Stimulated activated CD8-positive, alpha-beta memory T cell treated with anti-CD3 and anti-CD28 coated beads, Interleukin-12 subunit alpha, Interleukin-12 subunit beta, amount 100 ng/mL, for 1 hour (primary cell): ENCODE measurements at regions not wholly inside any gene's neighbourhood (a gene's known extent, or its start where the extent isn't known, plus 50 kb on each side); places are given as distances from the start of the nearest gene placed in this dataset.
"Not testable (repeated sequence)": the region's sequence is repeated elsewhere in the genome, so short reads cannot be mapped to it uniquely, and the experiment has no call there.

Source experiments
- DNase-seq: peaks from one replicate; pipeline ENCODE4 v3.0.0-alpha.2; 2020; ENCODE audit warnings: low read depth

DNA sequence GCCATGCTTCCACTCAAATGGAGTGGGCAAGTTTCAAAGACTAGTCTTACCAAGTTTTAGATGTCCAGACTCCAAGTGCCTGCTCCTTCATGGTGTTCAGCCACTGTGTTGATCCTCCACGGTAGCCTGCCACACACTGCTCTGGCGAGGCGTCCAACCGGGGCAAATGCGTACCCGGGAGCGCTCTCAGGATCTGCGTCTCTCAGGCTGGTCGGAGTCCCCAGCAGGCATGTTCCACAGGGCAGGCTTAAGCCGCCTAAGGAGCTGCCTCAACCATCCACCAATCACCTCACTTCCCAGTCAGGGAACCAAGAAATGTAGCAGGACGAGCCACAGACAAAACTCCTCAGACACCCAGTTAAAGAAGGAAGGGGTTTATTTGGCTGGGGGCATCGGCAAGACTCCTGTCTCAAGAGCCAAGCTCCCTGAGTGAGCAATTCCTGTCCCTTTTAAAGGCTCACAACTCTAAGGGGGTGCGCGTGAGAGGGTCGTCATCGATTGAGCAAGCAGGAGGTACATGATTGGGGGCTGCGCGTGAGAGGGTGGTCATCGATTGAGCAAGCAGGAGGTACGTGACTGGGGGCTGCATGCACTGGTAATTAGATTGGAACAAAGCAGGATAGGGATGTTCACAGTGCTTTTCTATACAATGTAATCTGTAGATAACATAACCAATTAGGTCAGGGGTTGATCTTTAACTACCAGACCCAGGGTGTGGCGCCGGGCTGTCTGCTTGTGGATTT, 816.2 kb downstream of the TRIB2 start:
- DNase-seq: not testable (repeated sequence)

GRCh38 chr2:13533524-13533922, 816.8 kb downstream of the TRIB2 start:
- DNase-seq: no peak

DNA sequence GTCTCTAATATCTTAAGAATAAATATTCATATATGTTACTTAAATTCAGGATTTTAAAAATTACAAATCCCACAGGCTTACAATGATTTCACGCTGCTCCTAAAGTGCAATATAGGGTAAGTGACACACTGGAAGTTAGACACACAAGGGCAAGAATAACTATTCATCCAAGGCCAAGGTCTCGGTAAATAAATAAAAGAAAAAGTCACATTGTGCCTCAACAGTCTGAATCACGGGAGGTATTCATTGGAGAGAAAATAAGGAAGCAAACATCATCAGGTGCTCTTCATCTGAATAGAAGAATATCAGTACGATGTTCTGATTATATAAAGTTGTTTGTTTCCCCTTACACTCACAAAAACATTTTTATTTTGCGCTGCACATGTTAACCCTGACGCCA, 820.2 kb downstream of the TRIB2 start:
- DNase-seq: no peak

- DNase-seq: no peak
Measured at GRCh38 chr2:13537771-13538349, 821.1 kb downstream of the TRIB2 start.

- no peak for DNase-seq
Measured at GRCh38 chr2:13539296-13539695, 822.6 kb downstream of the TRIB2 start.

- DNase-seq: no peak
Measured at GRCh38 chr2:13542061-13542460, 825.3 kb downstream of the TRIB2 start.

DNA sequence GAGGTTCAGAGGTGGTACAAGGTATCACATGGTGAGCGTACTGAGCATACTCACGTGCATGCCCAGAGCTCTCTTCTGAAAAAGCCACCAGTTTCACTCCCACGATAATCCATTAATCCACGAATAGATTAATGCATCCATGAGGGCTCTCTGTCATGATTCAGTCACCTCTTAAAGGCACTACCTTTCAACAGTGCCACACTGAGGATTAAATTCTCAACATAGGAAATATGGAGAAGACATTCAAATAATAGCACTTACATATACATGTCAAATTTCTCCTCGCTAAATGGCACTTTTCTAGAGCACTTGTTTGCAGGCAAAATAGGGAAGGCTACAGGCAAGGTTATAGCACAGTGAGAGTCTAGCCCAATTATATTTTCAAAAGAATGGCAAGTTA, 825.9 kb downstream of the TRIB2 start:
- no peak for DNase-seq

DNA sequence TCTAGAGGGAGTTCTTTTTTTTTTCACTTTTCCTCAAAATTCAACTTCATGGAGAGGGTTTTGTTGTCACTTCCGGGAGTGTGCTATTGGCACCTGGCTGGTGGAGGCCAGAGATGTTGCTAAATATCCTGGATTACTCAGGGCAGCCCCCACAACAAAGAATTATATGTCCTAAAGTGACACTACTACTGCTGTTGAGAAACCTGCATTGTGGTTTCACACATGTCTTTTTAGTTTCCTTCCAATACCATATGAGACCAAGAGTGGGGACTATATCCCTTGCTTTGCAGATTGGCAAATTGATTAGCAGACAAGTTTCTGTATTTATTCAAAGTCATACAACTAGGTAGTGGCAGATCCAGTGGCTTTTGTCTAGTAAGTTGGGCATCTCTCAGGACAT, 826.8 kb downstream of the TRIB2 start:
- DNase-seq: no peak

DNA sequence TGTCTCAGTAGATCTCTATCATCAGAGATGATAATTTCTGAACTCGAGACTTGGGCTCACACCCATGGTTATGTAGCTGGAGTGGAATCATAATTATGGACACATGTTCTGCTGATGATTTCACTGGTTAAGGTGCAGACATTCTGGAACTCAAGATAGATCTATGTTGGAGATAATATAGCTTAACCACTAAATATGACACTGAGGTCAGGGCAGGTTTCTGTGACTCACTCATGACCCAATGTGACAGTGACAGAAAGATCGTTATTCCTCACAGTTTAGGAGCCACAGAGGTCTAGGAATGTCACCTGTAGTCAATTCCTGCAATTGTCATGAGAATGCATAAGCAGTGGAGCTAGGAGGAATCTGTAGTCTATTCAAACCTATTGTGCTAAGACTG, 828.6 kb downstream of the TRIB2 start:
- no peak for DNase-seq

- no peak for DNase-seq
Measured at GRCh38 chr2:13546131-13546530, 829.4 kb downstream of the TRIB2 start.

DNA sequence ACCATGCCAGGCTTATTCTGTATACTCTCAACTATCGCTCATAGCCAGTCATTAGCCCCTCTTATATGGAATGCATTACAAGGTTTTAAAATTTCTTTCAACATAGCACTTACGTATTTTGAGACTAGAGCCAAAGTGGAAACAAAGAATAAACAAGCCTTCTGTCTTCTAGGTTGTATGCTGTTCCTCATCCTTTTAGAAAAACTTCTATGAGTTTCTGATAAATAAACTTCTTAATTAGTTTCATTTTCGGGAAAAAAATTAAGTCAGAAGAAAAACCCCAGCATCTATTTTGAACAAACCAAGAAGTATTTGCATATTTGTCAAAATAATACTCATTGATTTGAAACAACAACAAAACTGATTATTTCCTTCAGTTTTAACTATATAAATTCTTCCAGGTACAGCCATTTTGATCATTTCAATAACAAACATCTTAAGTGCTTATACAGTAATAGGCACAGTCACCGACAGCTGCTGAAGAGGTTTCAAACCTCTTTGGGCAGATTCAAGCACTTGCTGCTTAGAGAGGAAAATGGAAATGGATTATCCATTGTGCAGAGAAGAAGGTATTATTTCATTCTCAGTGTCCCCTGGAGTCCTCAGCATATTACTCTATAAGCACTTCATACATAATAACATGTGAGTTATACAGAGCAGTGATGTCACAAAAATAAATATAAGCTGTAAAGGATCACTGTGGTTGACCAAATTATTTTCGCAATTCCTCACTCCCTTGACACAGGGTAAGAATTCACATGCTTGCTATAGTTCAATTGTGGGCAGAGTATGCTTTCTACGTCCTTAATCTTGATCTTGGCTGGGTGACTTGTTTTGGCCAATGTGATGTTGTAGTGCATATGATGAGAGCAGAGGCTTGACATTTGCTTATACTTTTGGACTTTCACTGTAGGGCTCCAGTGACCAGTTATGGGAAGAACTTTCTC, 833.8 kb downstream of the TRIB2 start:
- DNase-seq: no peak

GRCh38 chr2:13558368-13558767, 841.6 kb downstream of the TRIB2 start:
- DNase-seq: no peak

DNA sequence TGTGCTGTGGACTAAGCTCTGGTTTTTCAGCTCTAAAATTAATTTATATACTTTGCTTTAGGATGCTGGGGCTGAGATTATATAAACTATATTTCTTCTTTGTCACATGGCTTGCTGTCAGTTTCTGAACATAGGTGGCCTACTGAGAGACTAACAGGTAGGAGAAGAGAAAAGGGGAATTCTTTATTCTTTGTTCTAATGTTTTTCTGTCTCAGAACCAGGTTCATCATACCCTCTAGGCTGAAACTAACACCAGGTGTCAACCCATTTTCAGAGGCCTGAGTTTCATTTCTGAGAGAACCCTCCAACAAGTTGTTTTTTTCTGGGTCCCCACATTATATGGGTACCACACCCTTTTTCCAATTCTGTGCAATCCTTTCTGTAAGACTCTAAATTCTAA, 843.6 kb downstream of the TRIB2 start:
- DNase-seq: no peak

- DNase-seq: no peak
Measured at GRCh38 chr2:13572466-13572865, 855.7 kb downstream of the TRIB2 start.

DNA sequence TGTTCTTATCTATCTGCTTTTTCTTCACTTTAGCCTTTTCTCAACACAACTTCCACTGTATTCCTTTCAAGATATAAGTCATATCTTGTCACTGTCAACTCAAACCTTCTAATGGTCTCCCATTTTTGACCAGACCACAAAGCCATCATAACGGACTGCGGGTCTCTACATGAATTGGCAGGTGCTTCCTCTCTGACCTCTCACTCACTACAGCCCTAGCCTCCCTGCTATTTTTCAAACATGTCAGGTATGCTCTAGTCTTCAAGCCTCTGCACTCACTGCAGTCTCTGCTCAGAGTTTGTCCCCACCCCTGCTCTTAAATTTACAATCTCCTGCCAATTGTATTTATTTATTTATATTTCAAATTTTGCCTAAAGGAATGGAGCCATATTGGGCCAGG, 858.1 kb downstream of the TRIB2 start:
- DNase-seq: no peak

- DNase-seq: no peak
Measured at GRCh38 chr2:13576406-13577036, 859.8 kb downstream of the TRIB2 start.

- DNase-seq: no peak
Measured at GRCh38 chr2:13578547-13578946, 861.8 kb downstream of the TRIB2 start.

DNA sequence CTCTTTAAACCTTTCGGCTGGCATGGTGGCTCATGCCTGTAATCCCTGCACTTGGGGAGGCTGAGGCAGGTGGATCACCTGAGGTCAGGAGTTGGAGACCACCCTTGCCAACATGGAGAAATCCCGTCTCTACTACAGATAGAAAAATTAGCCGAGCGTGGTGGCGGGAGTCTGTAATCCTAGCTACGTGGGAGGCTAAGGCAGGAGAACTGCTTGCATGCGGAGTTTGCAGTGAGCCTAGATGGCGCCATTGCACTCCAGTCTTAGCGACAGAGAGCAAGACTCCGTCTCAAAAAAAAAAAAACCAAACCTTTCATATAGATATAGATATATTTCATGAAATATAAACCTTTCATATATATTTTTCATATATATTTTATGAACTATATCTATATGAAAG, 864.7 kb downstream of the TRIB2 start:
- no peak for DNase-seq

- no peak for DNase-seq
Measured at GRCh38 chr2:13583609-13584008, 866.9 kb downstream of the TRIB2 start.

GRCh38 chr2:13584020-13584419, 867.3 kb downstream of the TRIB2 start:
- no peak for DNase-seq

DNA sequence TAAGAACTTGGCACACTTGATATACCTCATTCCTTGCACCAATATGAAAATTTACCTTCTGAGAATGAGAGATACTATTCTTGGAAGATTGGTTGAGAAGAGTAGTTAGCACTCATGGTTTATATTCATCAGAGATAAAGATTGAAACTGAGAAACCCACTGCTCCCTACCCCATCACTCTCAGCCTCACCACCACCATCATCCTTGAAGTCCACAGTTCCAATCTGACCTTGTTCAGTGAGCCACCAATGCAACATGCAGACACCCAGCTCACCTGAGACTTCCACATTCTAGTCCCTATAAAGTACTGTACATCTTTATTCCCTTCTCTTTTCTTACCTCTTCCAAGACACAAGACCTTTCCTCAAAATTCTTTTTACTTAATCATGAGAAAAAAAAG, 869.0 kb downstream of the TRIB2 start:
- no peak for DNase-seq

GRCh38 chr2:13596233-13596632, 879.5 kb downstream of the TRIB2 start:
- no peak for DNase-seq

DNA sequence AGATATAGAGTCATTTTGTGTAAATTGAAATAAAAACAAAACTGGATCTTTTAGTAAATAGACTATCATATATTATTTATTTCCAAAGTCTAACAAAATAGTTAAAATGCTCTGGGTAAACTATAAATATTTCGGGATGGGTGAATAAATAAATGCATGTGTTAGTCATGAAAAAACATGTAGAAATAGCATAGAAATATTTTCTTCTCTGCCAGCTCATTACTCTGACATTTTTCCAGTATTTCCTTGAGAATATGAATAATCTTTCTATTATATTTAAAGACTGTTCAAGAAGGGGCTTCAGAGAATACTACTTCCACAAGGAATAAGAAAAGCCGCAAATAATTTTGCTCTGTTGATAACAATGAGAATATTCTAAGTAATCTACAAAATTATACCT, 880.4 kb downstream of the TRIB2 start:
- DNase-seq: no peak
